HG03378 (cell line): ENCODE measurements at regions not wholly inside any gene's neighbourhood (a gene's known extent, or its start where the extent isn't known, plus 50 kb on each side); places are given as distances from the start of the nearest gene placed in this dataset.
A peak's percentile ranks its signal among the peaks of the same experiment; 100 is the strongest.
"Not testable (repeated sequence)": the region's sequence is repeated elsewhere in the genome, so short reads cannot be mapped to it uniquely, and the experiment has no call there.

ENCODE experiments used
- ATAC-seq: cut with Tn5 transposase; IDR thresholded peaks from one replicate; pipeline ENCODE4 v1.9.1; 2021; ENCODE audit warnings: mild to moderate bottlenecking, moderate library complexity; ENCODE audit not compliant: unreplicated experiment

DNA sequence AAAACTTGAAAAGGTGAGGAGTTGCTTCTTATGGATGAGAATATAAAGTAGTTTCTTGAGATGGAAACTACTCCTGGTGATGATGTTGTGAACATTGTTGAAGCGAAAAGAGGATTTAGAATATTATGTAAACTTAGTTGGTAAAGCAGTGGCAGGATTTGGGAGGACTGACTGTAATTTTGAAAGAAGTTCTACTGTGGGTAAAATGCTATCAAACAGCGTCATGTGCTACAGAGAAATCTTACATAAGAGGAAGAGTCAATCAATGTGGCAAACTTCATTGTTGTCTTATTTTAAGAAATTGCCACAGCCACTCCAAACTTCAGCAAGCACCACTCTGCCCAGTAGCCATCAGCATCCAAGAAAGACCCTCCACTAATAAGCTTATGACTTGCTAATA lies 112.9 kb upstream of the ZEB2 start:
- ATAC-seq = no peak

GRCh38 chr2:144631636-144632035 lies 111.7 kb upstream of the ZEB2 start:
- ATAC-seq = no peak

DNA sequence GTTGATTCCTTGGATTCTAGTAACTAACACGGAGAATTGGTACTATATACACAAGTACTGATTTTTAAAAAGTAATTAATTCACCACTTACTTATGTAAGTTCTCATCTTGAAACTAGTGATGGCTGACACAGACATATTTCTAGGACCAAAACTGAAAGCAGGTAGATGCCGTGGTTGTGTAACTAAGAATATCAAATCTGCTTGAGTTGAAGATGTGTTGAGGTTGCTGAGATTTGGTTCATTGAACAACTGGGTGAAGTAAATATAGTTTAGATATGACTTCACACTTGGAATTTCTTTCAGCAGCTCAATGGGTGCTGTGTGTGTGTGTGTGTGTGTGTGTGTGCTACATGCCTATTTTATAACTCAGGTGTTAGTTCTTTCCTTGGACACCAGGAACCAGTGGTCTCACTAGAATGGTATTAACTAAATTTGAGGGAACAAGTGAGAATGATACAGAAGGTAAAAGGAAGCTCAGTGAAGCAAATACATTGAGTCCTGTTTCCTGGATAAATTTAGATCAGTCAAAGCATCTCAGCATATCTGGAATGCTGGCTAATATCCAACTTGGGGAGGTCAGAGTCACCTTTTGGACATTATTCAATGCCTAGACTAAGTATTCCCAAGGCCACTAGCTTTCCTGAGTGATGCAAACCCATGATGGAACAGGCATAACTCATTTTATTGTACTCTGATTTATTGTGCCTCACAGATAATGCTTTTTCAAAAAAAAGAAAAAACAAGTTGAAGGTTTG lies 110.7 kb upstream of the ZEB2 start:
- ATAC-seq = peak; percentile 99

DNA sequence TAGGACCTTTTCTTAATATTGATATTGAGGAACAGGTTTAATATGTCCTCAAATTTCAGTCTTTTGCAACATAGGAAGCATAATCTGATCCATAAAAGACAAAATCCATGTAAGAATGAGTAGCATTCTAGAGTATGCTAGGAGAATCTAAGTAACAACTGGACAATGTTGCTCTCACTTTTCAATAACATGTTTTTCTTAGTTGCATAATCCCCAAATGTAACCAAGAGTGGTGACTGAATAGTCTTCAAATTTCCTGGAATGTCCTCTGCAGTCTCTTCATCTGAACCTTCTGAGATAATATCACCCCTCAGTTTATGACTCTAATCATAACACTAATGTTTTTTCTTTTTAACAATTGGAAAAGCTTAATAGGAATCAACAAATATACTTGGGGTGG lies 110.0 kb upstream of the ZEB2 start:
- ATAC-seq = no peak

GRCh38 chr2:144628566-144628965 lies 108.6 kb upstream of the ZEB2 start:
- no peak for ATAC-seq

DNA sequence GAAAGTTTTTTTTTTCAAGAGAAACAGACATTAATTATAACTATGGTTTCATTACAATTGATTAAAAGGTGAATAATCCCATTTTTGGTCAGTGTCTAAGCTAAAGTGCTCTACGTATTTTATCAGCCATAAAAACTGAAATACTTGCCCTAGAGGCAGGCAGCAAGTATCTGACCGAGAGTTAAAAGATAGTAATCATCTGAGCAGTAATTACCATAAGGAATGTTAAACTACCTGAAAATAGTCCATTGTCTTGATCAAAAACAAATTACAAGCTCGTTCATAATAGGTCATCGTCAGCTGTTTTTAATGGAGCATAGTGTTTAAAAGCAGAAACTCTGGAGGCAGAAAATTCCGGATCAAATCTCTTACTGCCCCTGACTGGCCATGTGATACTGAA lies 105.7 kb upstream of the ZEB2 start:
- no peak for ATAC-seq

DNA sequence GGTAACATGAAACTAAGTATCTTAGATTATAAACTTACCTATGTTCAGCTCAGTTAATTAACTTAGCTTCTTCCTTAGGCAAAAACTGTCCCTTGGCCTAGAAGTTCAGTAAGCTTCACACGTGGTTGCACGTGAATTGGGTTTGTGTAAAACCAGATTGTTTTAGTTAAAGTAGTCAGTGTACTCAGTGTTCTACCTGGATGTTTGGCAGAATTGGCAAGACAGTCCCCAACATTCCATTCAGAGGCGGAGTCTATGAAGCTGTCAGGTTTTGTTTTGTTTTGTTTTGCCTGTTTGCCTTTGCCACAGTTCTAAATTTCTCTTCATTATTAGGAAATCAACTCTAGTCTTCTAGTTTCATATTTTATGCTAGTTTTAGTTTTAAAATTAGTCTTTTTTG lies 105.3 kb upstream of the ZEB2 start:
- ATAC-seq = no peak

DNA sequence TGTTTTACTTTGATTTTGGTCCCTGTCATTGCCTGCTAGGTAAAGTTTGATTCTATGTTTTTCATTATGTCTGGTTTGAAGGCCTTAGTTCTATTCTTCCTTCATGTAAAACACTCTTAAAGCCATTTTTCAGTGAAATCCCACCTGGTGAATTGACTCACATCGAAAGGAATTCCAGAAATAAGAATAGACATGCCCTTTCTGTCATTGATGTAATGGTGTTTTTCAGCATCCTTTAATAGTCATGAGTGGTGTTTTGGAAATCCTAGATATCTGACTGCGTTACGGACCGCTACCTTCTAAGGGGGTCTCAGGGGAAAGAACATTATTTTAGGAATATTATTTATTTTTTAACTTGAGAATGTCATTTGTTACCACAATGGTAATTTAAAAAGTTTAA lies 104.5 kb upstream of the ZEB2 start:
- ATAC-seq = no peak

DNA sequence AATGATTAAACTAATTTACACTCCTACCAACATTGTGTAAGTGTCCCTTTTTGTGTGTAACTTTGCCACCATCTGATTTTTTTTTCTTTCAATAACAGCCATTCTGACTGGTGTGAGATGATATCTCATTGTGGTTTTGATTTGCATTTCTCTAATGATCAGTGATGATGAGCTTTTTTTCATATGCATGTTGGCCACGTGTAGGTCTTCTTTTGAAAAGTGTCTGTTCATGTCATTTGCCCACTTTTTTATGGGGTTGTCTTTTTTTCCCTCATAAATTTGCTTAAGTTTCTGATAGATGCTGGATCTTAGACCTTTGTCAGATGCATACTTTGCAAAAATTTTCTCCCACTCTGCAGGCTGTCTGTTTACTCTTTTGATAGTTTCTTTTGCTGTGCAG lies 102.5 kb upstream of the ZEB2 start:
- not testable (repeated sequence) for ATAC-seq

DNA sequence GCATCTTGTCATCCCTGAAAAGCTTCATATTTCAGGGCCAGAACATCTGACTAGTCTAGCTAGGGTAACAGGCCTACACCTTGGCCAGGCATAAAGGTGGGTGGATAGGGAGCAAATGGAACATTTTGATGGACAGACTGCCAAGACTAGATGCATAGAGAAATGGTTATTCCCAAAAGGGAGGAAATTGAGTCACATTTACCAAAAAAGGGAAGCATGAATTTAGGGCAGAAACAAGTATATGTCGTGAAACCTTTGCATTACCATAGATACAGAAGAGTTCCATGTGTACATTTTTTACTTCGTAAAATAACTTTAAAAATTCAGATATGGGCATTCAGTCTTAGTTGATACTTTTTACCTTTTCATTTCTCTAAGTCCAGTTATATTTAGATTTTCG lies 101.3 kb upstream of the ZEB2 start:
- no peak for ATAC-seq

DNA sequence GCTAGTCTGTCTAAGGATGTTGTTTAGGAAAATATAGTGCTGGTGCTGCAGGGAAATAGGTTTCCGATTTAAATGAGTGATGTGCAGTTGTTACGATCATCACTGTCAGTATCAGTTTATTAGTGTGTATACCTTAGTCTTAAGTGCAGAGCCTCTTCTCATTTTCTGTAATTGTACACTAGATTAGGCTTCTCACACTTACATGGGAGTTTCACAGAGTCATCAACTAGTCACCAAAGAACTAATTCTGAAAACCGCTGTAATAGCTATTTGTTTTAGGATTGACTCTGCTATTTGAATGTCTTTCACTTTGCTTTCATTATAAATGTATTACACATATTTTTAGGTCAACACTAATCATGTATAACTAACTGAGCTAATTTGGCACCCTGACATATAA lies 99.8 kb upstream of the ZEB2 start:
- no peak for ATAC-seq

GRCh38 chr2:144617171-144617570 lies 97.3 kb upstream of the ZEB2 start:
- not testable (repeated sequence) for ATAC-seq

- ATAC-seq = no peak
Measured at GRCh38 chr2:144615866-144616565, 96.1 kb upstream of the ZEB2 start.

GRCh38 chr2:144607891-144608521 lies 88.1 kb upstream of the ZEB2 start:
- ATAC-seq = no peak

- ATAC-seq = no peak
Measured at GRCh38 chr2:144607099-144607498, 87.2 kb upstream of the ZEB2 start.

GRCh38 chr2:144606466-144607095 lies 86.7 kb upstream of the ZEB2 start:
- no peak for ATAC-seq

DNA sequence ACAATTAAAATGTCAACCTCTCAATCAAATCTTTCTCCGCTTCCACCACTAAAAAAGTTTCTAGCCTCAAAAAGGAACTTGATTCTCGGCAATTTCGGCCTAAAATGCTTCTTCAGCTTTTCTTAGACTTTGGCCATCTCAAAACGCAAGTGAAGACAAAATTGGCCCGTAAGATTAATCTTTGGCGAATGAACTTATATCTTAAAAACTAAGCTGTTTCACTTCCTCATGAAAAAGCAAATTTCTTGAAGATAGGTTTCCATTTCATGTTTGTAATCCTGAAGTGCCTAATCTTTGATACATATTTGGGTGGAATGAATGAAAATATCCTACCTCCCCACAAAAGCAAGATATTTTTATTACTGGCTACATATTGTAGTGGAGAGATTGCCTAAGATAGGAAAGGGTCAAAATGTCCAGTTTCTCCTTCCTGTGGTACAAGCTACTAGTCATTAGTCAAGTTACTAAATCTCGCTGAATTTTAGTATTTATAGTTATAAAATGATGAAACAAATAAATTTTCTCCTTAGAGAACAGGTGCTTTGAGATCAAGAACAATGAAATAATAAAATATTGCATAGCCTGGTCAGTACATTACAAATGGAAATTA lies 85.4 kb upstream of the ZEB2 start:
- no peak for ATAC-seq

- ATAC-seq = peak; percentile 57
Measured at GRCh38 chr2:144603334-144603733, 83.4 kb upstream of the ZEB2 start.

DNA sequence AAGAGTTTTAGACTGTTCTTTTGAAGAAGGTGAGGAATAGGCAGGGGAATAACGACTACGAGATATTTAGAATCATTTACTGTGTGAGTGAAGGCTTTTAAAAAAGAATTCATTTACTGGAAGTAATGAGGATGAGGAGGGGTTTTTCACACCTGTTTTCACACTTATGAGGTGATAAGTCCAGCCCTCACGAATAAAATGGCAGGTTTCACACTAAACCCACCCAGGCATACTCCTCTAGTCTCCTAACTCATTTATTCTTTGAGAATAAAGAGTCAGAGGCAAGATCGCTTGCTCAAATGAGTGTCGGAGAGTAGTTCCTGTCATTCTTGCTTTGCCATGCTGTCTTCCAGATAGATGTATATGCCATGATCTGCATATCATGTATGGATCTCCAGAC lies 79.0 kb upstream of the ZEB2 start:
- ATAC-seq = no peak

DNA sequence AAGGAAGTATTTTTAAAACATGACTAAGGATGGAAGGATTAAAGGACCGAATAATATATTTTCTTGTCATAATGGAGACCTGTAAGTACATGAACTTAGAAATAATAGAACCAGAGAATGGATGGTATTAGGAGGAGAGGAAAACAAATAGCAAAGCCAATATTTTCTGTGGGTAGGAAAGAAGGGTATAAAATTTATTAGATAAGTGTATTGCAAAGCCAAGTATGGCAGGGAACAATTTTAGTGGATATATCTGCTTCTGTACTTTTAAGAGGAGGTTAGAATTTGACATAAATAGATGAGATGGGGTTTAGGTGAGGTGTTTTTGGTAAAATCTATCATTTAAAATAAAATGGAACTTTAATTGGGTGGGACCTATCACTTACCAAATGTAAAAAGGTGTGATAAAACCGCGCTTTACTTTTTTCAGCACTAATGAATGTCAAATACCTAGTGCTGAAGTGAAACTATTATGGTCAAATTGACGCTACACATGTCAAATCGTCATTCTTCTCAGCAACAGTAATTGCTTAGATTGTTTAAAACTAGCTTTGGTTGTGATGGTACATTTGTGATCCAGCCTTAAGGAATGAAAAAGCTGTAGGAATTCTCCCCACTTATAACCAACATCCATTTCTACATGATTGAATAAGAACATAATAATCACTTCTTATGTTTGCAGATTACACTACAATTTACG lies 78.1 kb upstream of the ZEB2 start:
- ATAC-seq = no peak

DNA sequence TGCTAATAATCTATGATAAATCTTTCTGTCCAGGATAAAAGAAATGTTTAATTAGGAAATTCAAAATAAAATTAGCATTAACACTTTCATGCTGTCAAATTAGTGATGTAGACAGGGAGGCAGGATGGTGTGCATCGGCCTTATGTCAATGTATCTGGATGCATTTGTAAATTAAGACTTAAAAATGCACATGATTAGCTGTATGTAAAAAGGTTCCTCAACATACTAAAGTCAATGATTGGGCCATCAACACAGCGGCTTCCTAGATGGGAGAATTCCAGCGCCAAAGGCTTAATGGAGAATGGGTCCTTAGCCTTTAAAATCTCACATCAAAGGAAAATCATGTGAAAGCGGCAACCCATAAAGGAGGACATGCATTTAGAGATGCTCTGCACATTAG lies 77.5 kb upstream of the ZEB2 start:
- no peak for ATAC-seq
